ENCODE measurements at regions not wholly inside any gene's neighbourhood (a gene's known extent, or its start where the extent isn't known, plus 50 kb on each side); places are given as distances from the start of the nearest gene placed in this dataset.
A peak's percentile ranks its signal among the peaks of the same experiment; 100 is the strongest.

DNA sequence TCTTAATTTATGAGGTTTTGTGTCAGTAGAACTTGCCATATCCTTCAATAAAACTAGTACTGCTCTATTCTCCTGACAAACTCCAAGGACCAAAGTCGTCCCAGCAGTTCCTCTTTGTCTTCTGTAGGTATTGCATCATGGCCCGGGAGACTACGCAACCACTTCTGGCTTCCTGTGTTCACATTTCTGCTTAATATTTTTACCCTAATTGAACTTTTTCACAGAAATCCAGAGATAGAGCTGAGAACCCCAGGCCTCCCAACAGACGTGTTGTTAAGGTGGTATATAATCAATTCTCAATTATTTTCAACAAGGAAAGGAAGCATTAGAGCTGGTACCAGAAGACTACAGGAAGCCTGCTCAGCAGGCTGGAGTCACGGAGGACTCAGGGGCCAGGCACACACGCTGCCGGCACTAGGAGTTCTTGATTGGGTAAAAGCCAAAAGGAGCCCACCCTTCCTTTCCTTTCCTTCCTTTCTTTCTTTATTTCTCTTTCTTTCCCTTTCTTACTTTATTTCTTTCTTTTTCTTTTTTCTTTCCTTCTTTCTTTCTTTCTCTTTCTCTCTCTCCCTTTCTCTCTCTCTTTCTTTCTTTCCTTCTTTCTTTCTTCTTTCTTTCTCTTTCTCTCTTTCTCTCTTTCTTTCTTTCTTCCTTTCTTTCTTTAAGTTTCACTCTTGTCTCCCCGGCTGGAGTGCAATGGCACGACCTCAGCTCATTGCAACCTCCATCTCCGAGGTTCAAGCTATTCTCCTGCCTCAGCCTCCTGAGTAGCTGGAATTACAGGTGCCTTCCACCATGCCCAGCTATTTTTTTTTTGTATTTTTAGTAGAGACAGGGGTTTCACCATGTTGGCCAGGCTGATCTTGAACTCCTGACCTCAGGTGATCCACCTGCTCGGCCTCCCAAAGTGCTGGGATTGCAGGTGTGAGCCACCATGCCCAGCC, 173.7 kb downstream of the ZBTB18 start:
- peak; percentile 43 to 63 for DNase-seq

- no peak for DNase-seq
Measured at GRCh38 chr1:244226435-244226834, 175.4 kb downstream of the ZBTB18 start.

GRCh38 chr1:244230470-244230869, 179.4 kb downstream of the ZBTB18 start:
- no peak for DNase-seq

GRCh38 chr1:244231193-244231571, 180.1 kb downstream of the ZBTB18 start:
- DNase-seq = no peak

GRCh38 chr1:244231572-244232315, 180.7 kb downstream of the ZBTB18 start:
- DNase-seq = no peak

GRCh38 chr1:244234009-244234643, 183.0 kb downstream of the ZBTB18 start:
- no peak for DNase-seq

- no peak for DNase-seq
Measured at GRCh38 chr1:244235157-244235556, 184.1 kb downstream of the ZBTB18 start.

DNA sequence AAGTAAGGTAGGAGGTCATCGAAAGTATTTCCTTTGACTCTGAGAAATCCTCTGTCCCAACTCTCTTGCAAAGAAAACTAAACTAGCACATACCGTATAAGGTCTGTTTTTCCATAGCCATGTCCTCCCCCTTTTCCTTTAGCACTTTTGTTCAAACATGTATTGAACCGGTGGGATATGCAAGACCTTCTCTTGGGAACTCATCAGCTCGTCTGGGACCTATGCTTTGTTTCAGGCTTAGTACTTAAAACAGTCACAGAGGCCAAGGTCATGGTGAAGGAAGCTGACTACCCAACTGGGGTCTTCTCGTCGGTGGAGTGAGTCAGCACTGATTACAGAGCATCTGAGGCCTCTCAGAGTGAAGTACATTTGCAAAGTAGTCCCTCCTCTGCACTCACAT, 185.0 kb downstream of the ZBTB18 start:
- no peak for DNase-seq

DNA sequence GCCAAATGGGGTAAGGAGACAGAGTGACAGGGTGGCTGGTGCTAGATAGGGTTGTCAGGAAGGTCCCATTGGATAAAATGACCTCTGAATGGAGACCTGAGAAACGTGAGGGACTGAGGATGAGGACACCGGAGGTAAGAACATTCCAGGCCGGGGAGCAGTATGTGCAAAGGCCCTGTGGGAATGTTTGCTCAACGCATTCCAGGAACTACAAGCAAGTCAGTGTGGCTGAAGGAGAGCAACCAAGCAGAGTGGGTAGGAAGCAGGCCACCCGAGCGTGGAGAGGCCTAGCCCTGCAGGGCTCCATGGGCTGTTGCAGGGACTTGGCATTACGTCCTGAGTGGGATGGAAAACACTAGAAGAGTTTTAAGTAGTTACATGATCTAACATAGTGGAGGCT, 185.6 kb downstream of the ZBTB18 start:
- no peak for DNase-seq

- DNase-seq = no peak
Measured at GRCh38 chr1:244237445-244237844, 186.4 kb downstream of the ZBTB18 start.

- DNase-seq = no peak
Measured at GRCh38 chr1:244239261-244239770, 188.2 kb downstream of the ZBTB18 start.

DNA sequence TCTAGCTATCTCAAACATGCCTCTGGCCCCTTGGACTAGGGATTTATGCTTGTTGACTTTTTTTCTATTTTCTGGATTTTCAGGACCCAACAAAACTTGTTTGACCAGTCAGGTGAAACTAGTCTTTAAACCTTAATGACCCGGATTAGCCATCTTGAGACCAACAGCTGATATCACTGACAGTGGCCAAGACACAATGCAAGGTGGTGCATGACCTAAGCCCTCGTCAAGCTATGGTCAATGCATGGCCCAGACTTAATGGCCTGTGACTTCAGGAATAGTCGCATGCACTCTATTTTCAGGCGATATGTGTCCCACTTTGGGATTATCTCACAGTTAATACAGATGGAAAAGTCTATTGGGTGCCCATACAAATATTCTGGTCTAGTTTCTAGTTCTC, 190.4 kb downstream of the ZBTB18 start:
- DNase-seq = no peak

- no peak for DNase-seq
Measured at GRCh38 chr1:244242446-244242845, 191.4 kb downstream of the ZBTB18 start.

DNA sequence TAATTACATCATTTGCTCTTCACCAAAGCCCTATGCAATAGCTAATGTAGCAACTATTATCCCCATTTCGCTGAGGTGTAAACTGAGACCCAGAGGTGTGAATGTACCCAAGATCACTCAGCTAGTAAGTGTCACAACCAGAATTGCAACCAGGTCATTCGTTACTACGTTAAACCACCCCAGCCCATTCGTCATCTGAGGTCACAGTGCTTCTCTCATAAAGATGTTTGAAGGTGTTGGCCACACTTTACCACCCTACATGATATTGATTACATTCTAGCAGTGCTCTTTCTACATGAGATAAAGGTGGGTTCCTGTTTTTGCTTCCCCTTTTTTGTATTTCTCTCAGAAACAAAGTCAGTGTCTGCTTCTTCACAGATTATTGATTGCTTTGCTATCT, 195.3 kb downstream of the ZBTB18 start:
- DNase-seq = no peak

DNA sequence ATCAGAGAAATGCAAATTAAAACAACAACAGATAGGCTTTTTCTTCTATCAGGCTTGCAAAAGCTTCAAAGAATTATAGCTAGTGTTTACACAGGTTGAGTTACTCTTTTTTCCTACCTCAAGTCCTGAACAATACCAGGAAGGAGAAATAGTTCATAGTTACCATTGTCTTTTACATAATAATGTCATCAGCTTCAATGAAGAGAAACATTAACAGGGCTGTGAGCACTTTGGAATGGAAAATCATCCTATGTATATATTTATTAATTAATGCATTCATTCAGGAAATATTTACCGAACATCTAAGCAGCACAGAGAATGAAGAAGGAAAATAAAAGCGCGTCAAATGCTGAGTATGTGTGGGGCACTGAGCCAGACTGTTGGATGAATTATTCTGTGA, 197.3 kb downstream of the ZBTB18 start:
- DNase-seq = no peak

- no peak for DNase-seq
Measured at GRCh38 chr1:244252211-244252610, 199.5 kb downstream of the ADSS2 start.

DNA sequence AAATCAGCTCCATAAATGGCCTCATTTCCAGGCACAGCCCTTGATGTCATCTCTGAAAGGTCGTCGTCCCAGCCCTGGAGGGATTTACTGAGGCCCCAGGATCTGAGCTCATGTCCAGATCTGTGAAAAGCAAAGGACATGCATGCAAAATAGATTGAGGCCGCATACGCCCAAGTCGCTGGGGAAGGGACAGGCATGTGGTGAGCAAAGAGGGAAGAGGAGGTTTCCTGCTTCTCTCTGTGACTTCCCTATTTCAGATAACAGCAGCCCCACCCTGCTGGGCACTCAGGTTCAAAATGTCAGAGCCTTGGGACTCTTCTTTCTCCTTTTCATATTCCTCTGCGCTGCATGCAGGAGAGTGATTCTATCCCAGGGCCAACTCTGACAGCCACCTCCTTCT, 197.2 kb downstream of the ADSS2 start:
- peak; percentile 25 to 78 for DNase-seq

- DNase-seq = no peak
Measured at GRCh38 chr1:244255426-244255965, 196.2 kb downstream of the ADSS2 start.

- DNase-seq = no peak
Measured at GRCh38 chr1:244256086-244256676, 195.5 kb downstream of the ADSS2 start.

- no peak for DNase-seq
Measured at GRCh38 chr1:244264163-244264562, 187.5 kb downstream of the ADSS2 start.

DNA sequence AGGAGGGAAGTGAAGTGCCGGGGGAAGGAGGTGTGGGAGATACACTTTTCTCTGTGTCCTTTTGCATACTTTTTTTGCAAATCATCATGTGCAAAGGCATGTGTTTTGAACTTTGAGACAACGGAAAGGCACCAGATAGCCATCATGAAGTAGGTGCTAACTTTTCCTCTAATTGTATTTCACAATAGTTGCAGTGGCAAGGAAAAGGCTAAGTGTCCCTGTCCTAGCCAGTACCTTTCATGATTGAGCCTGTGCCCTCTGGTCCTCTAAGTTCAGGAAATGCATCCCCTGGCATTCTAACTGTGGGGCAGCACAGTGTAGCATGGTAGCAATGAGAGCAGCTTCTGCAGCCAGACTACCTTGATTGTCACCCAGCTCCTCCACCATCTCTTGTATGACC, 186.2 kb downstream of the ADSS2 start:
- no peak for DNase-seq

- no peak for DNase-seq
Measured at GRCh38 chr1:244269169-244269568, 182.5 kb downstream of the ADSS2 start.

DNA sequence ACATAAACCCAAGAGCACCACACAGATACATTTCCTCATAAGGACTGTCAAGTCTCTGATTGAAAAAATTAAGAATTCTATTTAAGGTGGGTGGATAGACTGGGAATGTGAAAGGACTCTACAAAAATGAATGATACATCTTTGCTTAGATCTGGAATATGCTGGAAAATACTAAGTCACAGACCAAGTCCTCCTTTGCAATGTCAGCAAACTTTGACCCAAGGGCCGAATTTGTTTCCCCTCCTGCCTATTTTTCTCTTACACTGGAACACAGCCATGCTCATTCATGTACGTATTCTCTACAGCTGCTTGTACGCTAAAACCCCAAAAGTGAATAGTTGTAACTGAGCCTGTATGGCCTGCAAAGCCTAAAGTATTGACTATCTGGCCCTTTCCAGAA, 180.7 kb downstream of the ADSS2 start:
- no peak for DNase-seq
